ENCODE measurements at regions not wholly inside any gene's neighbourhood (a gene's known extent, or its start where the extent isn't known, plus 50 kb on each side); places are given as distances from the start of the nearest gene placed in this dataset.

- TF ChIP-seq RAD21 (IDR thresholded peaks at IDR 0.05; ENCODE audit: low read length) (no peak), CTCF (conservative IDR thresholded peaks at IDR 0.05; ENCODE audit: low read depth, low read length) (no peak), CEBPB (IDR thresholded peaks at IDR 0.05; ENCODE audit: low read depth, low read length) (no peak), BHLHE40 (IDR thresholded peaks at IDR 0.05; ENCODE audit: low read depth, low read length) (no peak), POLR2A (IDR thresholded peaks at IDR 0.05; ENCODE audit: low read depth, low read length) (no peak), MAZ (IDR thresholded peaks at IDR 0.05; ENCODE audit: borderline replicate concordance, low read depth, low read length) (no peak), RCOR1 (IDR thresholded peaks at IDR 0.05; ENCODE audit: insufficient replicate concordance, low read length) (no peak)
These were observed 511.8 kb upstream of the SLITRK1 start for GRCh38 chr13:84393981-84394625.

All from IMR-90 (cell line).